GM19025 (cell line): ENCODE measurements at regions not wholly inside any gene's neighbourhood (a gene's known extent, or its start where the extent isn't known, plus 50 kb on each side); places are given as distances from the start of the nearest gene placed in this dataset.

Experiments
- ATAC-seq: cut with Tn5 transposase; IDR thresholded peaks from one replicate; pipeline ENCODE4 v1.9.1; 2021; ENCODE audit warnings: mild to moderate bottlenecking, low read depth, moderate library complexity; ENCODE audit not compliant: unreplicated experiment

- no peak for ATAC-seq
Observed at GRCh38 chr20:22005535-22005934, 300.1 kb downstream of the PAX1 start.

DNA sequence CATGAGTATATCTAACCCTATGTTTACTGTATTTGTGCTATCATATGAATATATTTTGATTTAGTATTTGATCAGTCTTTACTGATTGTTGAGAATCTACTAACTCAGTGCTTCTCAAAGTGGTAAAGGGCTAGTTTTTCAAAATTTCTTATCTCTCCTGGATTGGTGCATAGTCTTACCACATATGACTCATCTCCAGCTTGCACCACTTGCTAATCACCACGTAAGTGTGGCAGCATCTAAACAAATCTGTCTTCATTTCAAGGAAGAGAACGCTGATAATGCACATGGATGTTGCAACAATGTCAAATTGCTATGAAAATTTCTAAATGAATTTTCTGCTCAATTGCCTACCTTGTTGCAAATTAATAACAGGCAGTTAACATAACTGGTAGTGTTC, 299.5 kb downstream of the PAX1 start:
- ATAC-seq = no peak

GRCh38 chr20:22003680-22004079, 298.2 kb downstream of the PAX1 start:
- ATAC-seq = no peak

DNA sequence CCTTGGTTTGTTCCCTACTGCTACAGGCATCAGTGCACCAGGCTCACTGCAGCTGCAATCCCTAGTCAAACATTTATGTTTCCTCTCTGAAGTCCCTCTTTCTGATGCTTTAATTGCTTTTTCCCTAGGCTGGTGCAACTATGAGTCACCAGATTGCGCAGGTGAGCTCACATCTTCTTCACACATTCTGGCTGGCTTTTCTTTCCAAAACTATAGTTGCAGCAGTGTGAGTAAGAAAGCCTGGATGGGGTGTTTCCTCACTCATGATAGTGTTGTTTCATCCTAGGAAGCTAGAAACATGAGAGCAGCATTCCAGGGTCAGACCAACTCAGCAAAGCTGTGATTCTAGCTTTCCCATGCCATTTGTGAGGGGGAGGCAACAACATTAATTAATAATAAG, 296.4 kb downstream of the PAX1 start:
- no peak for ATAC-seq

DNA sequence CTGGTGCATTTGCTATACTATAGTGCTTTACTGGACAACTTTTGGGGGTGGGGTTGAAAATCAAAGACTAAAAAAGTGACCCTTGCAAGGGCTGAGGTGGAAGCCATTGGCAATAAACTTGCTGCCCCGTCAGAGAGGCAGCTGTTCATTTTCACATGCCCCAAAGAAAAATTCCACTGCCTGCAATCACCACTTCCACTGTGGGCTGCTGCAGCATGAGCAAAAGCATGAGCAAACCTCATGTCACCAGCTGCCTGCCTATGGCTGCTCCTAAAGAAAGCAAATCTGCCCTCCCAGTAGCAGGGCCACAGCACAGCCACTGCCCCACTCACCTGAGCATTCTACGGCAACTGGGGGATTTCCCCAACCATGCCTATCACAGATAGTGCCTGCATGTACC, 290.0 kb downstream of the PAX1 start:
- ATAC-seq = no peak

DNA sequence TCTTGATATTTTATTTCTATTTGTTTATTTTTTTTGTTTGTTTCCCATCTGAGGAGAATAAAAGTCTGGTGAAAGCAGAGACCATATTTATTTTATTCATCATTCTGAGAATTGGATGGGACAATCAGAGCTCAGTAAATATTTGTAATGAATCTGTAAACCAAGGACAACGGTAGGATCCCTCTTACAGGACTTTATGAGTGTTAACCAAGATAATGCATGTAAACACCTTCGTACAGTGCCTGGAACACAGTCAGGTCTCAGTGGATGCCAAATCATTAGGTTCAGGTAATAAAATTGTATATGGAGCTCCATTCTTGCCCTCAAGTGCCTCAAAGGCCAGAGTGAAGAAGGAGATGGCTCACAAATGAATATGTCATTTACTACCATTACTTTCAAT, 288.7 kb downstream of the PAX1 start:
- no peak for ATAC-seq

- ATAC-seq = no peak
Observed at GRCh38 chr20:21982559-21982958, 277.1 kb downstream of the PAX1 start.

DNA sequence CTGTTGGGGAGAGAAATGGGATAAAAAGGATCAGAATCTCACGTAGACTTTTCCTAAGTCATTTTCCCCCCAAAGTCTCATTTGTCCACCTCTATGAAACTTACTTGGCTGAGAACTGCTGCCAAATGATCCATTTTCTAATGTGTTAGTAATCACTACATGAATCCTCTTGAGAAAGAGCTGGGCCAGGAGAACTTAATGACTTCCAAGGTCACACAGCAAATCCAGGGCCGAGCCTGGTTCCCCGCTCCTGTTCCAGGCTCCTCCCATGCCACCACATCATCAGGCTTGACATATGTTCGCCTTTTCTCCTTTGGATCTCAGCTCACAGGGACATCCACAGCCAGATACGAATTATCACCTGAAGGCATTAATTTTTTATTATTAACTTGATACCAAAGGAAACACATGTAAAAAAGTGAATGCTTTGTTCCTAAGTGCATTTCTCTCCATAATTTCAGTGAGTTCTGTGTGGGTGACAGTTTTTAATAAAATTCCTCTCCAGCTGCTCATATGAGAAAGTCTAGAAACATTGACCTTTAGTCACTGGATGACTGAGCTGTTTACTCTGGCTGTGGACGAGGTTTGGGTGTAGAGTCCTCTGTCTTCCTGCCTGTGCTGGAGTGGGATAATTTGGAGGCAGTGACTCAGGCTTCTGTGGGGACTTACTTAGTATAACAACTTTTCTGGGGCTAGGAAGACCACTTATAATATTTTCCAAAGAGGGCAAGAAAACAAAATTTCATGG, 276.3 kb downstream of the PAX1 start:
- no peak for ATAC-seq

- ATAC-seq = no peak
Observed at GRCh38 chr20:21981179-21981578, 275.7 kb downstream of the PAX1 start.

DNA sequence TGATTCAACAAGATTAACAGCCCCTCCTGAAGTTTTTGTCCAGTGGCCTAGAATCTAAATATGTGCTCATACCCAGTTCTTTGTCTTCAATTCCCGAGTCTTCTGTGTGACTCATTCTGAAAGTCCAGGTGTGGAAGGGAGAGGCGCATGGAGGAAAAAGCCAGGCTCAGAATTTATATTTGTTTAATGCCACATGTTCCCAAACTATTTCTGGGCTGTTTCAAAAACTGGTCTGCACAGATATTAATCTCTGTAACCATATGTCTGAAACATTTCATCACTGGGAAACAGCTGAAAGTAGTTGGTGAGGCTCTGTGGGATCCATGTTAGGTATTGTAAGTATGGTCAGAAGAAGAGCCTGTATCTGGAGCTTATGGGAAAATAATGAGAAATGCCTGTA, 266.0 kb downstream of the PAX1 start:
- ATAC-seq = no peak

GRCh38 chr20:21968486-21968885, 263.0 kb downstream of the PAX1 start:
- ATAC-seq = no peak

- no peak for ATAC-seq
Observed at GRCh38 chr20:21967481-21967880, 262.0 kb downstream of the PAX1 start.

DNA sequence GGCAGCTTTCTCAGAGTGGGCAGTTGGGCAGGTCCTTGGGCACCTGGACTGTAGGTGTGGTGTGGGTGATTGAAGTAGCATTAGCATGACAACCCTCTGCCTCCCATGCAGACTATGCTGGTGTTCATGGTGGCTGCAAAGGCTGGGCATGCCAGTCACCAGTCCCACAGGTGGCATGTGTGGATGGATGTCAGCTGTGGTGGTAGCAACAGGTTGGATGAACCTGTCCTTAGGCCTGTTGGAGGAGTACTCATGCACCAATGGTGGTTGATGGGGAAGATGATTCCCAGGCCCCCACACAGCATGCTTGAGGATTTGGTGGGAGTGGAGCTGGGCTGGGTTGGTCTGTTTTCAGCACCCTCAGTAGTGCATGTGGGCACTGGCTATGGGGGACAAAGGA, 251.1 kb downstream of the PAX1 start:
- ATAC-seq = no peak

DNA sequence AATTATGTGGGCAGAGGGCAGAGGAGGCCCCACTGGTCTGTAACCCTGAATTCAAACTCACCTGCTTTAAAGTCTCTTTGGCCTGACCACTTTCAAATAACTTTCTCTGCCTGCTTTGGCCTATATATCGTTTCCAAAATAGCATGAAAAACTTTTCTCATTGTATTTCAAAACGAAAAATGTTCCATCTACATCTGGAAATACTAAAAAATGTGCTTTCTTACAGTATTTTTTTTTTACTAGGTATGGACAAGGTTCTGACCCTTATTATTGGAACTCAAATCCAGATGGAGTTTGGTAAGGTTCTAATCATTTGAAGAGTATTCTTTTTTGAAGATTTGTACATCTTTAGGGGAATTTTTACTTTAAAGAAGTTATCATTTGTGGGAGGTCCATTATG, 241.9 kb downstream of the PAX1 start:
- no peak for ATAC-seq

- no peak for ATAC-seq
Observed at GRCh38 chr20:21944227-21944626, 238.8 kb downstream of the PAX1 start.

GRCh38 chr20:21941941-21942805, 236.7 kb downstream of the PAX1 start:
- ATAC-seq = no peak

GRCh38 chr20:21936720-21937380, 231.4 kb downstream of the PAX1 start:
- no peak for ATAC-seq

- no peak for ATAC-seq
Observed at GRCh38 chr20:21936261-21936660, 230.8 kb downstream of the PAX1 start.

DNA sequence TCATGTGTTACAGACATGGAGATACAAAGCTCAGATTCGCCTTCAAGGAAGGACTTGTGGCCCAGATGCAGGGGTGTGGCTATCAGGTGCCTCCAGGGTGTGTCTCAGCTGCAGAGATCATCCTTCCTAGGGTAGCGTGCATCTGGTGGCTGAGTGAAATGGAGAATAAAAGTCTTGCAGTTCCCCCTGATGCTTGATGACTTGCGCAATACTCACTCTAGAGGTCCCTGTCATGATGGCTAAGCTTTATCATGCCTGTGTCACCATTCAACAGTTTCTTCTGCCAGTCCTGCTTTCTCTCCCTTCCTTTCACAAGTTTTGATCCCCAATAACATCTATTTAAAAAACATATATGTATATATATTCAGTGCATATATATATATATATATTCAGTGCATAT, 228.1 kb downstream of the PAX1 start:
- no peak for ATAC-seq

- no peak for ATAC-seq
Observed at GRCh38 chr20:21921251-21921650, 215.8 kb downstream of the PAX1 start.

- no peak for ATAC-seq
Observed at GRCh38 chr20:21920211-21920610, 214.7 kb downstream of the PAX1 start.
